Choroid plexus epithelial cell (primary cell): ENCODE measurements at regions not wholly inside any gene's neighbourhood (a gene's known extent, or its start where the extent isn't known, plus 50 kb on each side); places are given as distances from the start of the nearest gene placed in this dataset.
"Not testable (repeated sequence)": the region's sequence is repeated elsewhere in the genome, so short reads cannot be mapped to it uniquely, and the experiment has no call there.

ENCODE experiments used
- DNase-seq: peaks from one replicate; pipeline ENCODE4 v3.0.0-alpha.2; 2010; ENCODE audit warnings: low read depth
- H3K4me3 ChIP-seq: 2 replicates; pipeline ENCODE4 v1.5.1; 2011; ENCODE audit warnings: low read depth, mild to moderate bottlenecking, control low read depth, low read length, moderate library complexity
- CTCF ChIP-seq: conservative IDR thresholded peaks from 2 replicates; pipeline ENCODE4 v1.5.1; 2011; ENCODE audit warnings: low read depth, mild to moderate bottlenecking, control low read depth, inconsistent platforms, low read length, moderate library complexity

GRCh38 chr5:81834021-81834660, 83.2 kb upstream of the SSBP2 start:
- H3K4me3 ChIP-seq, result no peak overlapping the region
- DNase-seq, result no peak
- TF ChIP-seq CTCF, result no peak

GRCh38 chr5:81830596-81830995, 79.7 kb upstream of the SSBP2 start:
- DNase-seq, result no peak
- H3K4me3 ChIP-seq, result no peak overlapping the region
- TF ChIP-seq CTCF, result no peak

- TF ChIP-seq CTCF, result no peak
- no peak for DNase-seq
- no peak overlapping the region for H3K4me3 ChIP-seq
Measured at GRCh38 chr5:81829242-81829641, 78.3 kb upstream of the SSBP2 start.

- no peak for TF ChIP-seq CTCF
- H3K4me3 ChIP-seq, result no peak overlapping the region
- DNase-seq, result no peak
Measured at GRCh38 chr5:81827500-81827899, 76.6 kb upstream of the SSBP2 start.

- TF ChIP-seq CTCF, result peak; percentile 52
- DNase-seq, result peak; percentile 61
- H3K4me3 ChIP-seq, result no peak overlapping the region
Measured at GRCh38 chr5:81826128-81826527, 75.2 kb upstream of the SSBP2 start.

- peak; percentile 88 for DNase-seq
- H3K4me3 ChIP-seq, result no peak overlapping the region
- no peak for TF ChIP-seq CTCF
Measured at GRCh38 chr5:81825237-81825636, 74.3 kb upstream of the SSBP2 start.

GRCh38 chr5:81823736-81824135, 72.8 kb upstream of the SSBP2 start:
- DNase-seq, H3K4me3 ChIP-seq: not testable (repeated sequence)
